Testis (tissue), 2 donors: ENCODE measurements at regions not wholly inside any gene's neighbourhood (a gene's known extent, or its start where the extent isn't known, plus 50 kb on each side); places are given as distances from the start of the nearest gene placed in this dataset.

Experiments
- POLR2A ChIP-seq: fragments of 450-650 bp; IDR thresholded peaks from one replicate; pipeline ENCODE4 v1.6.1; 2017; ENCODE audit warnings: antibody characterized with exemption, mild to moderate bottlenecking, moderate library complexity
- TF ChIP-seq, protein P1 (sequence below), 3 experiments: fragments of 450-650 bp in 2 of 3; fragments of 200-600 bp in 1 of 3; sonication (generic) in 1 of 3; IDR thresholded peaks; one replicate each; pipeline ENCODE4 v1.5.1; 2016 to 2019; ENCODE audit warnings: antibody characterized with exemption in 3 of 3, mild to moderate bottlenecking in 2 of 3, moderate library complexity in 1 of 3

GRCh38 chr2:34416856-34417255 is 817.8 kb upstream of the FAM98A start:
- TF ChIP-seq, protein P1, sequence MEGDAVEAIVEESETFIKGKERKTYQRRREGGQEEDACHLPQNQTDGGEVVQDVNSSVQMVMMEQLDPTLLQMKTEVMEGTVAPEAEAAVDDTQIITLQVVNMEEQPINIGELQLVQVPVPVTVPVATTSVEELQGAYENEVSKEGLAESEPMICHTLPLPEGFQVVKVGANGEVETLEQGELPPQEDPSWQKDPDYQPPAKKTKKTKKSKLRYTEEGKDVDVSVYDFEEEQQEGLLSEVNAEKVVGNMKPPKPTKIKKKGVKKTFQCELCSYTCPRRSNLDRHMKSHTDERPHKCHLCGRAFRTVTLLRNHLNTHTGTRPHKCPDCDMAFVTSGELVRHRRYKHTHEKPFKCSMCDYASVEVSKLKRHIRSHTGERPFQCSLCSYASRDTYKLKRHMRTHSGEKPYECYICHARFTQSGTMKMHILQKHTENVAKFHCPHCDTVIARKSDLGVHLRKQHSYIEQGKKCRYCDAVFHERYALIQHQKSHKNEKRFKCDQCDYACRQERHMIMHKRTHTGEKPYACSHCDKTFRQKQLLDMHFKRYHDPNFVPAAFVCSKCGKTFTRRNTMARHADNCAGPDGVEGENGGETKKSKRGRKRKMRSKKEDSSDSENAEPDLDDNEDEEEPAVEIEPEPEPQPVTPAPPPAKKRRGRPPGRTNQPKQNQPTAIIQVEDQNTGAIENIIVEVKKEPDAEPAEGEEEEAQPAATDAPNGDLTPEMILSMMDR (IDR thresholded peaks at IDR 0.05): no peak
- TF ChIP-seq POLR2A: no peak
